VCaP (cell line): ENCODE measurements at regions not wholly inside any gene's neighbourhood (a gene's known extent, or its start where the extent isn't known, plus 50 kb on each side); places are given as distances from the start of the nearest gene placed in this dataset.

Source experiments
- H3K27ac ChIP-seq: fragments of 450-650 bp; 2 replicates; pipeline ENCODE4 v1.5.1; 2017
- TF ChIP-seq, protein P1 (sequence below): fragments of 450-650 bp; conservative IDR thresholded peaks from 2 replicates; pipeline ENCODE4 v1.5.1; 2017; ENCODE audit warnings: mild to moderate bottlenecking, moderate library complexity

DNA sequence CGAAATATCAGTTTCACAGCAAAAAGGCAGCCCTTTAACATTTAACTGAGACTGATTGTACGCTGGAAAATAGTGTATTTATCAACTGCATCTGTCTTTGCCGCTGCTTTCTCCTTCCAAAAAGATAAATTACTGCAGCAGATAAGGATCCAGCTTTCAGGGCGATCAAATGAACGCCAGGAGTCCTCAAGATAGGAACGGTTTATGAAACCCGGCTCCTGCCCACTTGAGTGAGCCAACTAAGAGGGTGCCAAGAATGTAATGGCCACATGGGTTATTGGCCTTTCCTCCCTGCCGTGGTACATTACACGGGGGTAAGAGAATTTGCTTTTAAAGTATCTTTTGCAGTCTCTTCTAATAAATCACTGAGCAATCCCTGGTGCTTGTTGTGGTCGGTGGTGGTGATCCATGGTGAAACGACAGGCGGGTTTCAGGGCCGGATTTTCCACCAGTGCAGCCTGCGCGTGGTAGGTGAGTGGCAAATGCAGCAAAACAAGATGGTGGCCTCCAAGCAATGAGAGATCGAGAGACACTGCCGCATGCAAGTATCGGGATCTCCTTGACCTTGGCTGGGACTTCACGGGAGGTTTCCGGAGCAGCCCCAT is 67.5 kb upstream of the IRX6 start:
- TF ChIP-seq, protein P1, sequence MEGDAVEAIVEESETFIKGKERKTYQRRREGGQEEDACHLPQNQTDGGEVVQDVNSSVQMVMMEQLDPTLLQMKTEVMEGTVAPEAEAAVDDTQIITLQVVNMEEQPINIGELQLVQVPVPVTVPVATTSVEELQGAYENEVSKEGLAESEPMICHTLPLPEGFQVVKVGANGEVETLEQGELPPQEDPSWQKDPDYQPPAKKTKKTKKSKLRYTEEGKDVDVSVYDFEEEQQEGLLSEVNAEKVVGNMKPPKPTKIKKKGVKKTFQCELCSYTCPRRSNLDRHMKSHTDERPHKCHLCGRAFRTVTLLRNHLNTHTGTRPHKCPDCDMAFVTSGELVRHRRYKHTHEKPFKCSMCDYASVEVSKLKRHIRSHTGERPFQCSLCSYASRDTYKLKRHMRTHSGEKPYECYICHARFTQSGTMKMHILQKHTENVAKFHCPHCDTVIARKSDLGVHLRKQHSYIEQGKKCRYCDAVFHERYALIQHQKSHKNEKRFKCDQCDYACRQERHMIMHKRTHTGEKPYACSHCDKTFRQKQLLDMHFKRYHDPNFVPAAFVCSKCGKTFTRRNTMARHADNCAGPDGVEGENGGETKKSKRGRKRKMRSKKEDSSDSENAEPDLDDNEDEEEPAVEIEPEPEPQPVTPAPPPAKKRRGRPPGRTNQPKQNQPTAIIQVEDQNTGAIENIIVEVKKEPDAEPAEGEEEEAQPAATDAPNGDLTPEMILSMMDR: no peak

DNA sequence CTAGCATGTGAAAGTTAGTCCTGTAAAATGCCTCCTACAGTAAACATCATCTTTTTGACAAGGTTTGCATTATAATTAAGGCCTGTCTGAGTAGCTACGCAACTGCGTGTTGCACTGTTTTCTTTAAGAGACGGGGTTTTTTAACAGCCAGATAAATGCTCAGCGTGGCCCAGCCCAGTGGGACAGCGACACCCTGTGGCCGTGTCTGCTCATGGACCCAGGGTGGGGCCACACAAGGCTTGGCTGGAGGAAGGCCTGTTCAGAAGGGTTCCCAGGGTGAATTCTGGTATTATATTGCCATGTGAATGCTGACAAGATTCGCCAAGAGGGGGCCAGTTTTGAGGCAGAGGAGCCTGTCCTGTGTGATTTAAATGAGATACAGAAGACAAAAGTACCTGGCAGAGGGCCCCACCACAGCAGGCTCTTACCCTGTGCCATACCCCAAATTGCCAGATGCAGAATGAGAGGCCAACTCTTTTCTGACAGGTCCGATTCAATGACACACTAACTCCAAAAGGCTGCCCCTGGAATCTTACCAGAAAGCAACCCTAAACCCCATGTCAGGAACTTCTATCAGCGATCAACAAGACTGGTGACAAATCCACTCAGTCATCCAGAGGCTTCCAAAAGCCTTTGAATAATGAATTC is 65.9 kb upstream of the IRX6 start:
- no peak overlapping the region for H3K27ac ChIP-seq
- TF ChIP-seq, protein P1: peak; percentile 84

More for the DNA sequence above, 67.5 kb upstream of the IRX6 start:
- H3K27ac ChIP-seq: no peak overlapping the region

DNA sequence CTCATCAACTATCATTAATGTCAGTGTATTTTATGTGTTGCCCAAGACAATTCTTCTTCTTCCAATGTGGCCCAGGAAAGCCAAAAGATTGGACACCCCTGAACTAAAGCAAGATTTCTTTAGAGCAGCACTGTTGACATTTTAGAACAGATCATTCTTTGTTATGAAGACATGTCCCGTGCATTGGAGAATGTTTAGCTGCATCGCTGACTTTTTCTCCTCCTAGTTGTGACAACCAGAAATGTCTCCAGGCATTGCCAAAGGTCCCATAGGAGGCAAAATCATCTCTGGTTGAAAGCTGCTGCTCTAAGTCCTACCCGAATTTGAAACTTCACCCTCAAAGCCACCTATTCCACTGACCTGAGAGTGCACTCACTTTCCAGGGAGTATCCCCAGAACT is 62.7 kb upstream of the IRX6 start:
- TF ChIP-seq, protein P1: no peak

DNA sequence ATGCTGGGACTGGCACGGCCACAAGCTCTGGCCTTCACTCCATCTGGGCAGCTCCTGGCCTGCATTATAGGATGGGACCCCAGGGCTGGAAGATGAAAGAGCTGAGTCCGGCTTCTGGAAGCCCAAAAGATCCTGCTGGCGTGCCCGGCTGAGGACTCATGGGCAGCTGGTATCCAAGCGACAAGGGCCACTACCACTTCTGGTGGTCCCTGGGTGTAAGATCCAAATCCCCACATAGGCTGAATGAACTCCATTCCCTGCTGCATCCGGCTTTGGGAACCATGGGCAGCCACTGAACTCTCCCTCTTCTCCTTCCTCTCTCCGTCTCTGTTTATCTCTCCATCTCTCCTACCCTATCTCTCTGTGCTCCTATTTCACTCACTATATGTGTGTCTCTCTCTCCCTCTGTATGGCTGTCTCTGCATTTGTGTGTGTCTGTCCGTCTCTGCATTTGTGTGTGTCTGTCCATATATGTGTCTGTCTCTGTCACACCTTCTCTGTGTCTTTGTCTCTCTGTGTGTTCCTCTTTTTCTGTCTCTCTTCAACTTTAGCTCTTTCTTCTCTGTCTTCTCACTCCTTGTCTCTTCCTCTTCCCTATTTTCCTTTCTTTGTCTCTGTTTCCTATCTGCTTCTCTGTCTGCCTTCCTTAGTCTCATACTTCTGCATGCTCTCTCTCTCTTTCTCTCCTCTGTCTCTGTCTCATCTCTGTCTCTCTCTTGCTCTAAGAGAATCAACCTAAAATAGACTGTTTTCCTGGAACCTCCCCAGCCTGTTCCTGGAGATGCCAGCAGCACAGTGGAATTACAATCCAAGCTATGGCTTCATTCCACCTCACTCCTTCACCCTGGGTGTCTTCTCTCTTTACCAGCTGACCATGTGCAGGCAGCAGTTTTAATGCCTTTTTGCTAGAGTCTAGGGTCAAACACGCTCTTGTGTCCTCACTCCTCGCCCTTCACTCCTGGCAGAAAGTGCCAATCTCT is 60.4 kb upstream of the IRX6 start:
- TF ChIP-seq, protein P1: no peak
- no peak overlapping the region for H3K27ac ChIP-seq

More for the DNA sequence above, 62.7 kb upstream of the IRX6 start:
- H3K27ac ChIP-seq: no peak overlapping the region

DNA sequence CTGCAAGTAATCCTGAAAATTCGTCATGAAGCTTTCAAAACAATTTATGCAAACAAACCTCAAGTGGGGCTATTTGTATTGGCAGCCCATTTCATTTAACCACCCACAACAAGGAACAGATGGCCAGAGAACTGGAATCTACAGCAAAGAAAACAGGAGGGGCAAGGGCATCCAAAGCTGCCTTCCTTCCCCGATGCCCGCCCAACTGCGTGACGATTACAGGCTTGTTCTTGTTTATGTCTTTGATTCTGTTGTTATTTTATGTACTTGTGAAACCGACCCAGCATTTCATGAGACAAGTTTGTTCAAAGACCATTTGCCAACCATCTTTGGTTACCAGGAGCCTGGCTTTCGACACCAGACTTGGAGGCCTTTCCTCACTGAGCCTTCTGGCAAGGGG is 59.1 kb upstream of the IRX6 start:
- H3K27ac ChIP-seq: 0 out of 2 replicates have a peak overlapping the region, but pooled peaks have one; percentile 19
- TF ChIP-seq, protein P1: no peak

DNA sequence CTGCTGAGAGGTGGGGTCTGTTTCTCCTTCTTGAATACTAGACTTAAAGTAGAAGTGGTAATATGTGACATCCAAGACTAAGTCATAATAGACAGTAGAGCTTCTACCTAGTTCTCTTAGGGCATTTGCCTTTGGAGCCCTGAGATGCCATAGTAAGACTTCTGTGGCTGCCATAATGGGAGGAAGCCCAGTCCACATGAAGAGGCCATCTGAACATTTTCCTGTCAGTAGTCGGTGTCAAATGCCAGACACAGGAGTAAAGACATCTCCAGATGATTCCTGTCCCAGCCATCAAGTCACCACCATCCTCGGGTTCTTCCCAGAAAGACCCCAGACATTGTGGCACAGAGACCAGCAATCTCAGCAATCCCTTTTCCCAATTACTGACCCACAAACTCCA is 58.1 kb upstream of the IRX6 start:
- H3K27ac ChIP-seq: no peak overlapping the region
- TF ChIP-seq, protein P1: no peak

DNA sequence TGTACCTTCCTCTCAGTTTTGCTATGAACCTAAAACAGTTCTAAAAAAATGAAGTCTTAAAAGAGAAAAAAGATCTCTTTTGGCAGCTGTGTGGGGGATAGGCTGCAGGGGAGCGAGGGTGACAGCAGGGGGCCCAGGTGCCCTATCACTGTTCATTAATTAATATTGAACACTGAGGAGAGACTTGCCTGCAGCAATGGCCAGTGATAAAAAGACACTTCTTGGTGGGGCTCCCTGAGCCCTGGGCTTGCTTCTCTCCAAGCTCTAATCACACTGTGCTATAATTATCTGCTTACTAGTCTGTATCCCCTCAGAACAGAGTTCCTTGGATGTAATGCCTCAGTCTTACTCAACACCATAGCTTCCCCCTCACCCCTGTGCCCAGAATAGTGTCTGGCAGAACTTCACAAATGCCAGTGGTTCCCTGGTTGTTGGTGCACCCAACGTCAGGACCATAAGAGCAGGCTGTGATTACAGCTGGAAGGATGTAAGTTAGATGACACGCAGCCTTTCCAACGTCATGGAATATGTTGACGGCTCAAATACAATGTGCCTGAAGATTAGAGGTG is 52.0 kb upstream of the IRX6 start:
- no peak overlapping the region for H3K27ac ChIP-seq
- TF ChIP-seq, protein P1: no peak
